NCI-H1436 (cell line): ENCODE measurements at regions not wholly inside any gene's neighbourhood (a gene's known extent, or its start where the extent isn't known, plus 50 kb on each side); places are given as distances from the start of the nearest gene placed in this dataset.

Experiments used
- DNase-seq: peaks from one replicate; lab custom pipeline; 2025; lab: John Stamatoyannopoulos, UW

GRCh38 chr2:151197184-151198108 is 64.2 kb downstream of the RBM43 start:
- DNase-seq: no peak

GRCh38 chr2:151193576-151193975 is 68.1 kb downstream of the RBM43 start:
- DNase-seq: no peak

GRCh38 chr2:151192681-151193080 is 69.0 kb downstream of the RBM43 start:
- no peak for DNase-seq

- no peak for DNase-seq
Measured at GRCh38 chr2:151191001-151191400, 70.7 kb downstream of the RBM43 start.

- DNase-seq: no peak
Measured at GRCh38 chr2:151189125-151189524, 72.5 kb downstream of the RBM43 start.

GRCh38 chr2:151186011-151186410 is 75.7 kb downstream of the RBM43 start:
- no peak for DNase-seq

- DNase-seq: no peak
Measured at GRCh38 chr2:151182899-151183809, 78.5 kb downstream of the RBM43 start.

- no peak for DNase-seq
Measured at GRCh38 chr2:151182396-151182795, 79.3 kb downstream of the RBM43 start.

- peak; percentile 38 for DNase-seq
Measured at GRCh38 chr2:151181524-151181923, 80.1 kb downstream of the RBM43 start.

GRCh38 chr2:151180123-151180522 is 81.5 kb downstream of the RBM43 start:
- DNase-seq: no peak

GRCh38 chr2:151178207-151178606 is 83.5 kb downstream of the RBM43 start:
- DNase-seq: no peak

GRCh38 chr2:151177756-151178155 is 83.9 kb downstream of the RBM43 start:
- no peak for DNase-seq

GRCh38 chr2:151176661-151177060 is 85.0 kb downstream of the RBM43 start:
- DNase-seq: no peak

GRCh38 chr2:151175864-151176263 is 85.8 kb downstream of the RBM43 start:
- no peak for DNase-seq

GRCh38 chr2:151174127-151174526 is 87.5 kb downstream of the RBM43 start:
- DNase-seq: no peak

- no peak for DNase-seq
Measured at GRCh38 chr2:151171186-151171585, 90.5 kb downstream of the RBM43 start.

- DNase-seq: no peak
Measured at GRCh38 chr2:151166410-151166809, 95.3 kb downstream of the RBM43 start.

- DNase-seq: peak; percentile 28
Measured at GRCh38 chr2:151165105-151165684, 96.5 kb downstream of the RBM43 start.

GRCh38 chr2:151161821-151162551 is 99.7 kb downstream of the RBM43 start:
- peak; percentile 49 for DNase-seq

- DNase-seq: no peak
Measured at GRCh38 chr2:151159109-151159662, 102.5 kb downstream of the RBM43 start.

GRCh38 chr2:151157000-151157735 is 104.5 kb downstream of the RBM43 start:
- no peak for DNase-seq
